Adipocyte (in vitro differentiated cells): ENCODE measurements at regions not wholly inside any gene's neighbourhood (a gene's known extent, or its start where the extent isn't known, plus 50 kb on each side); places are given as distances from the start of the nearest gene placed in this dataset.

Experiments used
- DNase-seq: peaks from one replicate; pipeline ENCODE4 v3.0.0-alpha.2; 2015; ENCODE audit warnings: low read depth
- H3K27me3 ChIP-seq: replicated peaks from 2 replicates; pipeline ENCODE4 v1.7.0; 2013; ENCODE audit warnings: mild to moderate bottlenecking, low read length, moderate library complexity; ENCODE audit not compliant: control insufficient read depth, insufficient read depth
- H3K36me3 ChIP-seq: 2 replicates; pipeline ENCODE4 v1.7.0; 2013; ENCODE audit warnings: low read length, mild to moderate bottlenecking, moderate library complexity; ENCODE audit not compliant: control insufficient read depth, insufficient read depth, severe bottlenecking
- H3K4me1 ChIP-seq: 2 replicates; pipeline ENCODE4 v1.7.0; 2013; ENCODE audit warnings: mild to moderate bottlenecking, low read length, moderate library complexity; ENCODE audit not compliant: control insufficient read depth, insufficient read depth
- H3K4me3 ChIP-seq: 2 replicates; pipeline ENCODE4 v1.7.0; 2013; ENCODE audit warnings: mild to moderate bottlenecking, low read length, moderate library complexity
- H3K9ac ChIP-seq: 2 replicates; pipeline ENCODE4 v1.7.0; 2013; ENCODE audit warnings: mild to moderate bottlenecking, low read length, moderate library complexity
- H3K9me3 ChIP-seq: 2 replicates; pipeline ENCODE4 v1.7.0; 2013; ENCODE audit warnings: mild to moderate bottlenecking, low read length, moderate library complexity; ENCODE audit not compliant: control insufficient read depth

GRCh38 chr4:24042094-24042493, 152.2 kb upstream of the PPARGC1A start:
- no peaks in the 10 kb centered on the region for H3K27me3 ChIP-seq
- H3K9me3 ChIP-seq, result no peaks in the 10 kb centered on the region
- H3K36me3 ChIP-seq, result no peaks in the 10 kb centered on the region
- peak; percentile 87 for DNase-seq
- peaks cover 19% of the 10 kb centered on the region for H3K4me1 ChIP-seq
- H3K9ac ChIP-seq, result no peak overlapping the region
- no peak overlapping the region for H3K4me3 ChIP-seq

GRCh38 chr4:24040811-24041210, 151.0 kb upstream of the PPARGC1A start:
- Histone ChIP-seq H3K9me3 (no peaks in the 10 kb centered on the region), H3K9ac (no peak overlapping the region), H3K4me1 (peaks cover 19% of the 10 kb centered on the region), H3K27me3 (no peaks in the 10 kb centered on the region), H3K36me3 (no peaks in the 10 kb centered on the region), H3K4me3 (no peak overlapping the region)
- DNase-seq, result no peak

GRCh38 chr4:24033626-24034025, 143.8 kb upstream of the PPARGC1A start:
- DNase-seq, result no peak
- Histone ChIP-seq H3K4me1 (peaks cover 5% of the 10 kb centered on the region), H3K36me3 (no peaks in the 10 kb centered on the region), H3K9me3 (no peaks in the 10 kb centered on the region), H3K9ac (no peak overlapping the region), H3K4me3 (no peak overlapping the region), H3K27me3 (peaks cover 7% of the 10 kb centered on the region)

GRCh38 chr4:24032371-24032989, 142.6 kb upstream of the PPARGC1A start:
- peaks cover 7% of the 10 kb centered on the region for H3K27me3 ChIP-seq
- H3K36me3 ChIP-seq, result no peaks in the 10 kb centered on the region
- no peaks in the 10 kb centered on the region for H3K9me3 ChIP-seq
- no peak overlapping the region for H3K9ac ChIP-seq
- DNase-seq, result no peak
- H3K4me1 ChIP-seq, result peaks cover 5% of the 10 kb centered on the region
- H3K4me3 ChIP-seq, result no peak overlapping the region

- Histone ChIP-seq H3K9me3 (no peaks in the 10 kb centered on the region), H3K36me3 (no peaks in the 10 kb centered on the region), H3K4me1 (peaks cover 11% of the 10 kb centered on the region), H3K27me3 (peaks cover 14% of the 10 kb centered on the region), H3K4me3 (no peak overlapping the region), H3K9ac (no peak overlapping the region)
- DNase-seq, result no peak
Measured at GRCh38 chr4:24026596-24026995, 136.7 kb upstream of the PPARGC1A start.

- Histone ChIP-seq H3K4me3 (no peak overlapping the region), H3K36me3 (no peaks in the 10 kb centered on the region), H3K27me3 (peaks cover 17% of the 10 kb centered on the region), H3K9ac (no peak overlapping the region), H3K4me1 (peaks cover 11% of the 10 kb centered on the region), H3K9me3 (no peaks in the 10 kb centered on the region)
- DNase-seq, result peak; percentile 30
Measured at GRCh38 chr4:24024605-24025004, 134.8 kb upstream of the PPARGC1A start.

GRCh38 chr4:24024157-24024556, 134.3 kb upstream of the PPARGC1A start:
- no peak overlapping the region for H3K4me3 ChIP-seq
- DNase-seq, result peak; percentile 2
- H3K9ac ChIP-seq, result no peak overlapping the region
- H3K36me3 ChIP-seq, result no peaks in the 10 kb centered on the region
- no peaks in the 10 kb centered on the region for H3K9me3 ChIP-seq
- peaks cover 17% of the 10 kb centered on the region for H3K27me3 ChIP-seq
- peaks cover 11% of the 10 kb centered on the region for H3K4me1 ChIP-seq

GRCh38 chr4:24015782-24016181, 125.9 kb upstream of the PPARGC1A start:
- Histone ChIP-seq H3K9ac (no peak overlapping the region), H3K27me3 (peaks cover 7% of the 10 kb centered on the region), H3K4me1 (peaks cover 5% of the 10 kb centered on the region), H3K4me3 (no peak overlapping the region), H3K9me3 (no peaks in the 10 kb centered on the region), H3K36me3 (no peaks in the 10 kb centered on the region)
- no peak for DNase-seq

GRCh38 chr4:24013668-24014422, 124.0 kb upstream of the PPARGC1A start:
- Histone ChIP-seq H3K9me3 (no peaks in the 10 kb centered on the region), H3K36me3 (no peaks in the 10 kb centered on the region), H3K4me1 (peaks cover 5% of the 10 kb centered on the region), H3K9ac (no peak overlapping the region), H3K27me3 (no peaks in the 10 kb centered on the region), H3K4me3 (no peak overlapping the region)
- DNase-seq, result no peak

- Histone ChIP-seq H3K36me3 (no peaks in the 10 kb centered on the region), H3K4me1 (peaks cover 14% of the 10 kb centered on the region), H3K27me3 (no peaks in the 10 kb centered on the region), H3K9me3 (no peaks in the 10 kb centered on the region), H3K4me3 (no peak overlapping the region), H3K9ac (no peak overlapping the region)
- DNase-seq, result no peak
Measured at GRCh38 chr4:24010994-24011393, 121.1 kb upstream of the PPARGC1A start.

- no peaks in the 10 kb centered on the region for H3K9me3 ChIP-seq
- H3K27me3 ChIP-seq, result no peaks in the 10 kb centered on the region
- H3K36me3 ChIP-seq, result no peaks in the 10 kb centered on the region
- H3K4me3 ChIP-seq, result no peak overlapping the region
- H3K9ac ChIP-seq, result no peak overlapping the region
- no peak for DNase-seq
- H3K4me1 ChIP-seq, result peaks cover 14% of the 10 kb centered on the region
Measured at GRCh38 chr4:24010573-24010972, 120.7 kb upstream of the PPARGC1A start.
